Duodenal mucosa (tissue), 2 donors: ENCODE measurements at regions not wholly inside any gene's neighbourhood (a gene's known extent, or its start where the extent isn't known, plus 50 kb on each side); places are given as distances from the start of the nearest gene placed in this dataset.

Experiments used
- H3K27ac ChIP-seq: one replicate; pipeline ENCODE4 v1.7.0; 2013; ENCODE audit warnings: low read depth, low read length
- H3K27me3 ChIP-seq, 2 donors: one replicate each; pipeline ENCODE4 v1.7.0; 2013; ENCODE audit warnings: low read length in 2 of 2, control low read depth in 1 of 2; ENCODE audit not compliant: insufficient read depth in 2 of 2, control insufficient read depth in 1 of 2
- H3K36me3 ChIP-seq, 2 donors: one replicate each; pipeline ENCODE4 v1.7.0; 2013; ENCODE audit warnings: low read length in 2 of 2, control low read depth in 1 of 2; ENCODE audit not compliant: insufficient read depth in 2 of 2, control insufficient read depth in 1 of 2
- H3K4me1 ChIP-seq, 2 donors: one replicate each; pipeline ENCODE4 v1.7.0; 2013; ENCODE audit warnings: low read length in 2 of 2, control low read depth in 1 of 2; ENCODE audit not compliant: insufficient read depth in 2 of 2, control insufficient read depth in 1 of 2
- H3K4me3 ChIP-seq, 2 donors: one replicate each; pipeline ENCODE4 v1.7.0; 2013; ENCODE audit warnings: low read length in 2 of 2, low read depth in 1 of 2
- H3K9ac ChIP-seq, 2 donors: one replicate each; pipeline ENCODE4 v1.7.0; 2013; ENCODE audit warnings: low read length in 2 of 2, low read depth in 1 of 2
- H3K9me3 ChIP-seq, 2 donors: one replicate each; pipeline ENCODE4 v1.7.0; 2013; ENCODE audit warnings: low read length in 2 of 2, control low read depth in 1 of 2; ENCODE audit not compliant: control insufficient read depth in 1 of 2

- Histone ChIP-seq H3K27ac (no peak overlapping the region), H3K9ac (no peak overlapping the region), H3K4me1 (no peaks in the 10 kb centered on the region), H3K4me3 (no peak overlapping the region), H3K36me3 (no peaks in the 10 kb centered on the region), H3K27me3 (no peaks in the 10 kb centered on the region), H3K9me3 (no peaks in the 10 kb centered on the region)
Measured at GRCh38 chr14:97638864-97639263, 841.7 kb downstream of the VRK1 start.

GRCh38 chr14:97640031-97640430, 842.8 kb downstream of the VRK1 start:
- no peaks in the 10 kb centered on the region for H3K4me1 ChIP-seq
- H3K27ac ChIP-seq = no peak overlapping the region
- H3K9me3 ChIP-seq = no peaks in the 10 kb centered on the region
- H3K36me3 ChIP-seq = no peaks in the 10 kb centered on the region
- H3K27me3 ChIP-seq = no peaks in the 10 kb centered on the region
- H3K9ac ChIP-seq = no peak overlapping the region
- no peak overlapping the region for H3K4me3 ChIP-seq

- no peaks in the 10 kb centered on the region for H3K9me3 ChIP-seq
- H3K27me3 ChIP-seq = no peaks in the 10 kb centered on the region
- H3K36me3 ChIP-seq = no peaks in the 10 kb centered on the region
- no peak overlapping the region for H3K4me3 ChIP-seq
- no peak overlapping the region for H3K27ac ChIP-seq
- no peak overlapping the region for H3K9ac ChIP-seq
- H3K4me1 ChIP-seq = no peaks in the 10 kb centered on the region
Measured at GRCh38 chr14:97641827-97642226, 844.6 kb downstream of the VRK1 start.

GRCh38 chr14:97642631-97643030, 845.4 kb downstream of the VRK1 start:
- Histone ChIP-seq H3K27ac (no peak overlapping the region), H3K27me3 (no peaks in the 10 kb centered on the region), H3K4me1 (no peaks in the 10 kb centered on the region), H3K4me3 (no peak overlapping the region), H3K9me3 (no peaks in the 10 kb centered on the region), H3K9ac (no peak overlapping the region), H3K36me3 (no peaks in the 10 kb centered on the region)

GRCh38 chr14:97644365-97644764, 847.2 kb downstream of the VRK1 start:
- Histone ChIP-seq H3K4me1 (no peaks in the 10 kb centered on the region), H3K4me3 (no peak overlapping the region), H3K36me3 (no peaks in the 10 kb centered on the region), H3K27ac (no peak overlapping the region), H3K9ac (no peak overlapping the region), H3K9me3 (no peaks in the 10 kb centered on the region), H3K27me3 (no peaks in the 10 kb centered on the region)

- Histone ChIP-seq H3K27ac (no peak overlapping the region), H3K9ac (no peak overlapping the region), H3K4me1 (no peaks in the 10 kb centered on the region), H3K27me3 (no peaks in the 10 kb centered on the region), H3K4me3 (no peak overlapping the region), H3K36me3 (no peaks in the 10 kb centered on the region), H3K9me3 (no peaks in the 10 kb centered on the region)
Measured at GRCh38 chr14:97649752-97650151, 852.6 kb downstream of the VRK1 start.

GRCh38 chr14:97655169-97655948, 858.2 kb downstream of the VRK1 start:
- Histone ChIP-seq H3K4me3 (no peak overlapping the region), H3K4me1 (no peaks in the 10 kb centered on the region), H3K27me3 (no peaks in the 10 kb centered on the region), H3K36me3 (no peaks in the 10 kb centered on the region), H3K27ac (no peak overlapping the region), H3K9me3 (no peaks in the 10 kb centered on the region), H3K9ac (no peak overlapping the region)

- Histone ChIP-seq H3K4me1 (no peaks in the 10 kb centered on the region), H3K9ac (no peak overlapping the region), H3K4me3 (no peak overlapping the region), H3K27me3 (no peaks in the 10 kb centered on the region), H3K27ac (no peak overlapping the region), H3K9me3 (no peaks in the 10 kb centered on the region), H3K36me3 (no peaks in the 10 kb centered on the region)
Measured at GRCh38 chr14:97657609-97658008, 860.4 kb downstream of the VRK1 start.

- H3K27ac ChIP-seq = no peak overlapping the region
- no peaks in the 10 kb centered on the region for H3K9me3 ChIP-seq
- H3K4me1 ChIP-seq = no peaks in the 10 kb centered on the region
- no peak overlapping the region for H3K4me3 ChIP-seq
- no peak overlapping the region for H3K9ac ChIP-seq
- no peaks in the 10 kb centered on the region for H3K36me3 ChIP-seq
- H3K27me3 ChIP-seq = no peaks in the 10 kb centered on the region
Measured at GRCh38 chr14:97687944-97688630, 890.9 kb downstream of the VRK1 start.

- H3K4me3 ChIP-seq = no peak overlapping the region
- H3K9me3 ChIP-seq = no peaks in the 10 kb centered on the region
- H3K36me3 ChIP-seq = no peaks in the 10 kb centered on the region
- H3K27me3 ChIP-seq = no peaks in the 10 kb centered on the region
- H3K4me1 ChIP-seq = no peaks in the 10 kb centered on the region
- H3K27ac ChIP-seq = no peak overlapping the region
- no peak overlapping the region for H3K9ac ChIP-seq
Measured at GRCh38 chr14:97688631-97689336, 891.6 kb downstream of the VRK1 start.
